Stimulated activated CD8-positive, alpha-beta memory T cell treated with anti-CD3 and anti-CD28 coated beads, Interleukin-12 subunit alpha, Interleukin-12 subunit beta, amount 100 ng/mL, for 4 hours (primary cell): ENCODE measurements at regions not wholly inside any gene's neighbourhood (a gene's known extent, or its start where the extent isn't known, plus 50 kb on each side); places are given as distances from the start of the nearest gene placed in this dataset.
"Not testable (repeated sequence)": the region's sequence is repeated elsewhere in the genome, so short reads cannot be mapped to it uniquely, and the experiment has no call there.

Experiments
- DNase-seq: peaks from one replicate; pipeline ENCODE4 v3.0.0-alpha.2; 2020; ENCODE audit warnings: low read depth

DNA sequence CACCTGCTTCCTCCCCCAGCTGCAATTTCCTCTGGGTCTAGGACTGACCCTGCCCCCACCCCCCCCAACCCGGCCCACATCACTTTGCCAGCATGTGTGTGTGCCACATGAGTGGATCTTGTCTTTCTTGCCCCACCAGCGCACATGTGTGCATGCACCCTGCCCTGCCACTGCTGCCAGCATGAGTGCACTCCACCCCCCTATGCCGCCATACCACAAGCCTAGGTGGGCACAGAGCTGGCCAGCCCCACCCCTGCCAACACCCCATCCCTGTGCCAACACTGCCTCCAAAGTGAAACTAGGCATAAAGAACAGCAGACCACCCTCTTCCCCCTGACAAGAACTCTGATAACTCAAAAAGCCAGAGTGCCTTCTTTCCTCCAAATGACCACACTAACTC lies 296.3 kb upstream of the SGO1 start:
- no peak for DNase-seq

DNA sequence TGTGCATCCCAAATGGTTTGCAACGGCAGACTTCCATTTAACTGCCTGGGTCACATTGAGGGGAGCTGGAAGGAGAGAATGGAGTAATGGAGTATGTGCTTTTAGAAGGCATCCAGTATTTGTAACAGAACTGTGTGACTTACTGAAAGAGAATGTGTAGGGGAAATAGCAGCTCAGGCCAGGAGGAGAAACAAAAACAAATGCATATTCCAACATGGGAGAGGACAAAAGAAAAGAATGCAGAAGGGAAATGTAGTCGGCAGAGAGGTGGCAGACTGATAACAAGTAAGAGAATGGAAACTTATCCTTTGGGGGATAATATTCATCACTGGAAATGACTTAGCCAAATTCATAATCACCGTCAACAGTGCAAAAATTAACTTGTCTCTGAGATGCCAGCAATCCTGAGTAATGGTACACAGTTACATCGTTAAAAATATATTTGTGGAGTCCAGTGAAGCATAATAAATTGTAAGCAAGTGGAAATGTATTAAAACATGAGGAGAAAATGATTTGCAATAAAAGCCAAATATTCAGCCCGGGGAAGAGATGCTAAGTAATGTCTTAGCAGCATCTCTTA lies 294.9 kb upstream of the SGO1 start:
- DNase-seq = no peak

DNA sequence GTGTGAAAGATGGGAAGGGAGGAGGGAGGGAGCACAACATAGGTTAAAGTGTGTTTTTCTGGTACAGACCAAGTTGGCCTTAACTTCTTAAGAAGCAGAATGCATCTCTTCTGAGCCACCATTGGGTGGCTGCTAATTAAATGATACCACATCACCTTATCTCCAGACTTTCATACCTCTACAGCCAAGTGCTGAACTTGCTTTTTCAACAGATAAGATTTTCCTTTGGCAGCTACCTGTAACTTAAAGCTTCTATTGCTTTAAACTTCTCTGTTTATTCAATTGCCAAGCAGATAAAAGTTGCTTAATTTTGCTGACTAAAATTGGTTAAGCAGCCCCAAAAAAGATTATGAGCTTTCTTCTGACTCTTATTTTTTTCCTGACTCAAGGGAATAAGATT lies 292.4 kb upstream of the SGO1 start:
- no peak for DNase-seq

DNA sequence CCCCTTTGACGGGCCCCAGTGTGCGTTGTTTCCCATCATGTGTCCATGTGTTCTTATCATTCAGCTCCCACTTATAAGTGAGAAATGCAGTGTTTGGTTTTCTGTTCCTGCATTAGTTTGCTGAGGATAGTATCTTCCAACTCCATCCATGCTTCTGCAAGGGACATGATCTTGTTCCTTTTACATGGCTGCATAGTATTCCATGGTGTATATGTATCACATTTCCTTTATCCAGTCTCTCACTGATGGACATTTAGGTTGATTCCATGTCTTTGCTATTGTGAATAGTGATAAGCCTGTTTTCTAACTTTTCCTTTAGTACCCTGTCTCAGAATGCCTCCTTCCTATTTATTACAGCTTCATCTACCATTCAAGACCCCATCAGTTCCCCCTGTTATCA lies 278.2 kb upstream of the SGO1 start:
- DNase-seq = not testable (repeated sequence)

DNA sequence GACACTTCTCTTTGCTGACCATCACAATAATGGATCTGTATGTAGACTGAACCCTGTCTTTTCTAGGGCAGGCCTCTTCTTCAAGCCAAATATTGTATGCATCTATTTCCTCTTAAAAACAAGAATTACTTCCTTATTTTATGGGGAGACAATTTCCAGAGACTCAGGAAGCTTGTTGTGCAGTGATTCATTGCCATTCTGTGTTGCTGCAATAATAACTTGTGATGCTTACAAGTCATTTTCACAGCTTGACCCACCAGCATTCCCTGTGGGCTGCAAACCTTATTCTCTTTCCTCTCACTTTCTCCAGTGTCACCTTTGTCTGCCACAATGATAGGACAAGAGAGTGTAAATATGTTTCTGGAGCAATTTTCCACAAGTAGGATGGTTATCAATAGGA lies 276.7 kb upstream of the SGO1 start:
- no peak for DNase-seq

DNA sequence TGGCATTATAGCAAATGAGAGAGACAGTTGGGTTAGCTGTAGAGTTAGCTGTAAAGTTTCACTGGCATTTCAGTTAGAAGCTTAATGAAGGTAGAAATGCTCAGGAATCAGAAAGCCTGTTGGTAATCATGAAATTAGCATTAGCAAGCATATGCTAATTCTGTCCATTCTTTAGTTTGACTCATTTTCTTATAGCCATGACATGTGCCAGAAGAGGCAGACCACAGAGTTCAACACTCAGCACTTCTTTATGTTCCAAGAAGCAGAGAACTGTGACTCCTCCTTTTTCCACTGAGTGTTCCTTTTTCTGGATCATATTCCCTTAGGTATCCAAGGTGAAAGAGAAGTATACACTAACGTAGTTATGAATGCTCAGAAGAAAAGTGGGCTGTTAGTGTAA lies 276.2 kb upstream of the SGO1 start:
- DNase-seq = no peak

DNA sequence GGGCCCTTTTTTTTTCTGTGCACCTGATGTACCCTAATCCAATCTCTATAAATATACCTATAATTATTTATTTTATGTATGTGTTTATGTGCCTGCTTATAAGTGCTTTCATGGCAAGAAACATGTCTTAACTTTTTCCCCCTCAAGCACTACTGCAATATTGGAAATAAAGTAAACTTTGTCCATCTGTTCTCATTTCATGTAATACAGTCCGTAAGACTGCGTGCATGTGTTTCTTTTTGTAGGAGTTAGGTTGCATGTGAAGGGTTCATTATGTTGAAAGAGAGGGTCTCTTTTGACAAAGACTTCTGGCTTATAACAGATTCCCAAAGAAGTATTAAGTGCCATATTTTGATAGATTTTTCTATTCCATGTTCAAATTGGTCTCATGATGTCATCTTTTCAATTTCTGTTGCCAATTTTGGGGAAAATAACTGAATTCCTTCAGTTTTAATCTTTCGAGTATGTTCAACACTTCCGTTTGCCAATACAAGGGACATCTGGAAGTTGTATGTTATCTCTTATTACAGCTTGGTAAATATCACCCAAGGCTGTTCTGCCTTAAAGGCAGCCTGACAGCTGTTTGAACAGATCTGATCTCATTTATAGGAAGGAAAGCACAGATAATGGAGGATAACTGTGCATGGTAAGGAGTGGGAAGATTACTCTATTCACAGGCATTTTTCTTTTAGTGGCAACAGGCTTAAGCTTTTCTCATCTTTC lies 273.1 kb upstream of the SGO1 start:
- DNase-seq = no peak

DNA sequence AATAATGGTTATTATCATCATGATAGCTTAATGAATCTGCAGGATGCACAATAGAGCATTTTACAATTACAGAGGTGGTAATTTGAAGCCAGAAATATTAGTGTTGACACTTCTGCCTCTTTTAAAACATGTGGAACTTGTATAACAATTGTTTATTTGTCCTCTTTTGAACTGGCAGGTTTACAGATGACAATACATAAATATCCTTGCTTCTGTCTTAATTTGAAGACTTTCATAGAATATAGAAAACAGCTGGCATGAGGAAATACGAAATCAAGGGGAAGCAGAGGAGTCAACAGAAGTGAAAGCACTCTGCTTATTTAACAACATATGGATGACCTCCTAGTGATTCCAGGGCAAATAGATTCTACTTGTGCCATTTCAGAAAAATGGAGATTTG lies 270.5 kb upstream of the SGO1 start:
- no peak for DNase-seq

DNA sequence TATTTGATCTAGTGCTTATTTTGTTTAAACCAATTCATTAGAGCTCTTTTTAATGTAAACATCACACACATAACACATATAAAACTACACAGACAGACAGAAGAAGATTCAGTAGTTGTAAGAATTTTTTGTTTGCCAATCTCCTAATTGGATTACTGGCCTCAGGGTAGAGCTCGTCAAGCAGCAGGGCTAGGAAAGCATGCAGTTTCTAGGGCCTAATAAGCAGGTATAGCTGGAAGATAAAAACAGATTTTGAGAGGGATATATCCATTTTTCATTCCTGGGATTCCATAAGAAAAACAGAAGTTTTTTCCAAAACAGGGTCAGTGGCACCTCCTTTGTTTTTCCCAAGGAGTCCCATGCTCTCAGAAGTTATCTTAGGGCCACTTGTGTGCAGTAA lies 265.2 kb upstream of the SGO1 start:
- no peak for DNase-seq

DNA sequence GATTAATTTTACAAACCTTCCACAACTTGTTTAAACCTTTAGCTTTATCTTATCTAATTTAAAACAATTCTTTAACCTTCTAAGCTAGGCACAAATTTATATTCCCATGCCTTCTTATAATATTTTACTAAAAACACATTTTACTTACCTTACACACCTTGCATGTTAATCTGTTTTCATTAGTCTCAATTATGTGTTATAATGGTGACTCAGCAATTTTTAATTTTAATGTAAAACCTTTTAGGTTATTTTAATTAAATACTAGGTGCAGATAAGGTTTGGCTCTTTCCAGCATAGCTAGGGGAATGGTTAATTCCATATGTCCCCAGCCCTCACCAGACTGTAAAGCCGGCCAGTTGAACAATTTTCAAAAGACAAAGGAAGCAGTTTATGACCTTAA lies 264.6 kb upstream of the SGO1 start:
- DNase-seq = no peak

DNA sequence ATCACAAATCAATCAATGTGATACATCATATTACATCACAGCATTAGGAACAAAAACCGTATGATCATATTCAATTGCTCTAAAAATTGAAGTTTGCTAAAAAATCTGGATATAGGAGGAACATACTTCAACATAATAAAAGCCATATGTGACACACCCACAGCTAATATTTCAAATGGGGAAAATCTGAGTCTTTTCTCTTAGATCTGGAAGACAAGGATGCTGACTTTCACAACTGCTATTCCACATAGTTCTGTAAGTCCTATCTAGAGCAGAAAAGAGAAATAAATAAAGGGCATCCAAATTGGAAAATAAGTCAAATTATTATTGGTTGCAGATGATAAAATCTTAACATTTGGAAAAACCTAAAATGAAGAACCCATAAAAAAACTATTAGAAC lies 256.8 kb upstream of the SGO1 start:
- no peak for DNase-seq

DNA sequence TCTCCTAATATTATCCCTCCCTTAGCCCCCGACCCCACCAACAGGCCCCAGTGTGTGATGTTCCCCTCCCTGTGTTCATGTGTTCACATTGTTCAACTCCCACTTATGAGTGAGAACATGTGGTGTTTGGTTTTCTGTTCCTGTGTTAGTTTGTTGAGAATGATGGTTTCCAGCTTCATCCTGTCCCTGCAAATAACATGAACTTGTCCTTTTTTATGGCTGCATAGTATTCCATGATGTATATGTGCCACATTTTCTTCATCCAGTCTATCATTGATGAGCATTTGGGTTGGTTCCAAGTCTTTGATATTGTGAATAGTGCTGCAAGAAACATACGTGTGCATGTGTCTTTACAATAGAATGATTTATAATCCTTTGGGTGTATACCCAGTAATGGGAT lies 241.3 kb upstream of the SGO1 start:
- DNase-seq = not testable (repeated sequence)

DNA sequence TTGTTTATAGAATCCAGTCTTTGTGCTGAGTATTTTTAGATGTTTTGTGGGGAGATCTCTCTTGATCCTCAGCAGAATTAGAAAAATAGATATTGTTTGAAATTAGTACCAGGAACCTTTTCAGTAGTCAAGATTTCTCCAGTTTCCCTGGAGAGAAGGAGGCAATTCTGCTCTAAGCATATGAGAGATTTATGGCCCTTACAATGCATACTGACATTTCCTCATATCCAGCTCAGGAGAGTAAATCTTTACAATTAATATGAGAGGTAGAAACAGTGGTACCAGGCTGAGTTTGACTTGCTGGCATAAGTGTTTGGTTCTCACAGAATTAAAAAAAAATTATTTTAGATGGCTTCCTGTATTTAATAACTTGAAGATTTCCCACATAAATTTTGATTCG lies 239.1 kb upstream of the SGO1 start:
- DNase-seq = no peak

DNA sequence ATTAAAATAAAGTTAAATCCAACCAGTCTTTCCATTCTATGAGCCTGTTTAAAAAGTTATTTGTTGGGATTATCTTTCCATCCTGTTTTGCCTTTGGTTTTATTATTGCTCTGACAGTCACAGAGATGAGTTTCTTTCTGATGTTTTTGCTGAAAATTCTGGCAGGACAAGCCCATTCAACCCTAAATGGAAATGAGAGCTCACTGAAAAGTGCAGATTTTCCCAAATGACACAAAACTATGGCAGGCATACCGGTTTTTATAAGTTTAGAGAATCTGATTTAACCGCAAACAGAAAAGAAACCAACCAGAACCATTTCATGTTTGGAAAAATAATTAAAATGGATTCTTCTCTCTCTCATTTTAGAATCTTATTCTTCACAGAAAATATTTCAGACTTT lies 238.1 kb upstream of the SGO1 start:
- DNase-seq = no peak

DNA sequence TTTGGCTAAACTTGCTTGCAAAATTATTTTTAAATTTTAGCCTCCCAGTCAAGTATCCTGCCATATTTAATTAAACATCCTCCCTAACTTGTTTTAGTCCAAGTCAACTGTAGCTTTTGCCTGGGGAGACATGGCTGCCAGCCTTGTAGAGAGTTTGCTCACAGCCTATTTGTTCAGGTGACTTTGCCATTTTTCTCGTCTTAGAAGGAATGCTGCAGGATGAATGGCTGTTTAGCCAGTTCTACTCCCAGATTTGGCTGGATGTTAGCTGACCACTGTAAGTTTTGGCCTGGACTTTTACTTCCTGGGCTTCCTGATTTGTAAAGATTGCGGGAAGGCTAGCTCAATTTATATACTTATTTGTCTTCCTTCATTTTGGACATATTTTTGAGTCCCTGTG lies 236.4 kb upstream of the SGO1 start:
- no peak for DNase-seq

DNA sequence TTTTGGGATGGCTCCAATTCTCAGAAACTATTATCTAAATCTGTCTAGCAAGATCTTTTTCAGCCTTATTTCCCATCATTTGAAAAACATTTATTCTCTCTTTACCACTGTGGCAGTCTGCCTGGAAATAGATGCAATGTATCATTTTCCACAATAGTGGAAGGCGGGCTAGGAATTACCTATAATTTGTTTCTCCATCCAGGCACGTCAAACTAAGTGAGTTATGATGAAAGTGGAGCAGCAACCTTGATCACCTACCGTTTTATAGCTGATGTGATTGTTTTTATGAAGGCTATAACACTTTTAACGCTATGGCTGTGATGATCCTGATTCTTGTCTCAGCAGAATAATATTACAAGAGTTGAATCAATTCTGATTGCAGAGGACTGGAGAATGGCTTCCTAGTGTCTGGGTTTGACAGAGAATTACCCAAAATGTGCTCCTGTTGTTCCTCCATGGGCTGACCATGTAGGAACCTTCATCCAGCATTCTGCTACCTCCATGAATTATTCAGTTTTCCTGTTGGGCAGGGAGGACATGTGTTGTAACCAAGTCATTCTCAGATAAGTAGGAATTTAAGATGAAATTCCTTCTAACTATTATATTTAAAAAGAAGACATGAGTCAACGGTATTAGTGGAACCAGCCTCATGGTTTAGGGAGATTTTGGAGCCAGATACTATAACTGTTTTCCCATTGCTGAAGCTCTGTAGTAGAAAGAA lies 231.5 kb upstream of the SGO1 start:
- no peak for DNase-seq

DNA sequence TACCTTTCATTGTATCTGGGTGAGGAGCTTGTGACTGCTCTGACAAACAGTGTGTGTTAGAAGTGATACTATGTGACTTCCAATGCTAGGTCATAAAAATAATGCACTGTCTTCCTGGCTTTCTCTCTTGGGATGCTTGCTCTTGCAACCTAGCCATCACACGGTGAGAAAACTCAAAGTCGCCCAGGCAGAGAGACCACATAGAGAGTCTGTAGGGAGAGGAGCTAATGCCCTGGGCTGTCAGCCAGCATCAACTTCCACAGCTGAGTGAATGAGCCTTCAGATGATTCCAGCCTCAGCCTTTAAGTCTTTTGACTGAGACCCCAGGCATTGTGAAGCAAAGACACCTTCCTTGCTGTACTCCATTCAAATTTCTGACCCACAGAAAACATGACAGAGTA lies 220.6 kb upstream of the SGO1 start:
- no peak for DNase-seq

DNA sequence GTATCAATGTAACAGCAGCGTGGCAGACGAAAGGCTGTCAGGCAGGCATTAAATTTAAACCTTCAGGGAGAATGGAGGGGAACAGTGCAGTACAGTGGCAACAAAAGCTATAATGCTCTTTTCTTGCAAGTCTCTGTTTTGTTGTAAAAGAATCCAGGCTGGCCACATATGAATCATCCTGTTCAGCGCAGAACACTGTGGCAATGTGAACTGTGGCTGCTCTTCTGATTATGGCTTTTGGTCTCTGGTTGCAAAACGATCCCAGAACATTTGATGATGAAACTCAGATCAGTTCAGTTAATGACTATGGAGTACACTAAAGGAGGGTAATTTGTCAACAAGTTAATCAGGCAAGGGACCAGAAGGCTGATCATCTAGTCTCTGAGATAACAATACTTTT lies 219.7 kb upstream of the SGO1 start:
- DNase-seq = no peak

DNA sequence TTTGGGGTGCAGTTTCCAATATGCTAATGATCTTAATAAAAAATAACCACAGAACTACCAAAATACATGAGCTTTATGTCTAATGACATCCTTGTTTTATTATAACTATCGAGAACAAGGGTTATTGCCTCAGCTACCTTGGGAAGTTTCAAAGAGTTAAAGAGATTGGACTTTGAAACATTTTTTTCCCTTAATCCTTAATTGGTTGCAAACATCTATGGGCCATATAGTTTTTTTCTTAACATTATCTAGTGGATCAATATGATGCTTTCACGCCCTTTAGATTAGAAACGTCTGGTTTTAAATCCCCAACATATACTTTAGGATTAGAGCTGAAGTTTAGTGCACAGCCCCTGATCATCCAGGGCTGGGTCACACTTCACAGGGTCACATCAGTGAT lies 219.2 kb upstream of the SGO1 start:
- DNase-seq = no peak

DNA sequence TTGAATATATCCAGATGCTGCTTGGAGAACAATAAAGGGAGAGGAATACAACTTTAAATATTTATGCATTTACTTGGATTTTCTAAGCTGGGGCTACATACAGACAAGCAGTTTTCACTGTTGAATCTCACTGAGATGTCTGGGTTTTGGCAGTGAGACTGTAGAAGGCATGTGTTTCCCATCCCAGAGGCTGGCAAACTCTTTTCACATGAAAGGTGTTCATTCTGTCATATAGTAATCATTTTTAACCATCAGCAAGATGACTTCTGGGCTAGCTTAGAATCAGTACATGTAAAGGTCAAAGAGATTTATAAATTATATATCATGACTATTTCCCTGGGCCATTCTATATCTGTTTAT lies 218.7 kb upstream of the SGO1 start:
- DNase-seq = no peak

DNA sequence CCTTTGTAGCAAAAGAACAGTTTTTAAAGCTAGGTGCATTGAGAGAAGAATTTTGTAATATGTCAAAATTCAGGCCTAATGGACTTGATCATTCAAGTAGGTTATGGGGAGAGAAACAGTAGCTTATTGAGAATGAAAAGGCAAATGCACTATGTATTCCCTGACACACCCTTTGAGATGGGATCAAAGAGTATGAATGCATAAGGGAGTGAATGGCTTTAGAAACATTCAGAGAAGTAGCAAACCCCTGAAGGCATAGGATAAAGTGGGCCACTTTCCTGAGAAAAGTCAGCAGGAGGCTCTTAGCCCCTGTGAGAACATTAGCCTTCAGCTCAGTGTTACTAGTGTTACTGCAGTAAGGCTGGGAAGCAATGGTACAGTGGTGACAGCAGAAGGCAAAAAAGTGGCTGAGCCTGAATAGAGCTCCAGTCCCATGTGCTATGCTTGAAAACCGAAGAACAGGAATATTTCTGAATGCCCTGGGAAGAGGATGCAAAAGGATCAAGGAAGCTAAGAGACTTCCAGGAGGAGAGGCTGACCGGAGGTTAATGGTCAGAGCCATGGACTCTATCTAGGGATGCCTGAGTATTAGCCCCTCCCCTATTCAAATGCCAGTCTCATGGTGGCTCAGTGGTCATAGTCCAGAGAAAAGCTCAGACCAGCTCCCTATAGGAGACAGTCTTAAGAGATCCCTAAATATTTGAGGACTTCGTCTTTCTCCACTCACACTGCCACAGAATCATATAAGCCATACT lies 218.2 kb upstream of the SGO1 start:
- DNase-seq = no peak

DNA sequence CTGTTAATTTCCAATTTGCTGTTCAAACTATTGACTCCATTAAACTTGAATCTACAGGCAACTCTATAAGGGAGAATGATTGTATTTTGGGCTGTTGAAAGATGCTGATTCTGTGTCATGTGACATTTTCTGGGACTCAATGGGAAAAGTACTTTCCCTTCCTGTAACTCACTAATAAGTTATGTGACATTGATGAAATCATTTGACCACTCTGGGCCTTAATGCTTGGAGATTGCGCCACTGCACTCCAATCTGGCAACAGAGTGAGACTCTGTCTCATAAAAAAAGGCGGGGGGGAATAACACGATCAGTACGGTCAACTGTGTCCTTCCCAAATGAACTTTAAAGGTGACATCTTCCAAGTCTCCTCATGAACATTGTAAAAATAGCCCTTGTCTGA lies 215.2 kb upstream of the SGO1 start:
- DNase-seq = no peak

DNA sequence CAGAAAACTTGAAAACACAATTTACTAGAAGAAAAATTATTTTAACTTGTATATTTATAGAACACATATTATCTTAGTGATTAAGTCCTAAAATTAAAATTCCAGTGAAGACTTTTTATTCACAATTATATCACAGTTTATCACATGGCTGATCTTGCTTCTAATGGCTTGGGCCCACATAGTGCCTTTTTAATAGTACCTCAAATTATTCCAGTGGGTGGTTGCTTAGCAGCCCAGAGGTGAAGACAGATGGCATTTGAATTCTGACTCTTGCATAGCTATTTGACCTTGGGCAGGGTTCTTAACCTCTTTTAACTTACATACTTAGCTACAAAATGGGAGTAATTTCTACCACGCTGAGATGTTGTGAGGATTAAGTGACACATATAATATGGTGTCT lies 214.7 kb upstream of the SGO1 start:
- no peak for DNase-seq
